HG02623 (cell line): ENCODE measurements at regions not wholly inside any gene's neighbourhood (a gene's known extent, or its start where the extent isn't known, plus 50 kb on each side); places are given as distances from the start of the nearest gene placed in this dataset.

Experiments
- ATAC-seq: cut with Tn5 transposase; IDR thresholded peaks from one replicate; pipeline ENCODE4 v1.9.1; 2021; ENCODE audit warnings: moderate library complexity; ENCODE audit not compliant: unreplicated experiment

- ATAC-seq = no peak
Observed at GRCh38 chr4:24172406-24172805, 282.6 kb upstream of the PPARGC1A start.

DNA sequence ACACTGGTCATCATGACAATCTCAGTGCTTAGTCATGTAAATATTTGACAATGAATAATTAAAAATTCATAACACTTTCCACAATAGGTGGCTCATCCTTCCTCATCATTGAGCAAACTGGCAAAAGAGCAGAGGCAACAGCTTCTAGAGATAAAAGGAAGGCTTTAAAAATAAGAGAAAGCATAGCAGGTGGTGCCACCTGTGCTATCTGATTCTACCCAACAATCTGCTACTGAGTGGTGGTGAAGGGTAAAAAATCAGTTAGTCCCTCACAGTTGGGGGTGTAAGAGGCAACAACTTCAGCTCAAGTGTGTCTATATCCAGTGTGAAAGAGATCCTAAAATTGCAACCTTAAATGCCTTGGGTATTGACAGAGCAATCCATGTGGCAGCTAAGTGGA, 280.1 kb upstream of the PPARGC1A start:
- ATAC-seq = no peak

DNA sequence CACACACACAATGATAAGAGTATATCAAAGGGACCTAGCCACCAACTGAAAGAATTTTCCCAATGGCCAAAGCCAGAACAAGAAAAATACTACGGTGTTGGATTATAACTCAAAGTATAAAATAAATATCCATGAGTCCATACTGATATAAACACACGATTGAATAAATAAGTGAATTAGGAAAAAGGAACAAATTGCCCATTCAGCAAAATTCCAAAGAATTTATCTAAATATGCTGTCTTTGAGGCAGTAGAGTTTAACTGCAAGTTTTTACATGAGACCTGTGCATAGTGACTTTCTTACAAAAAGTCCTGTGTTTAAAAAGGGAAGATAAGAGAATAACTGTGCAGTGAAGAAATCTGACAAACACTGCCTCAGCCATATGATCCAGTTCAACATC, 278.8 kb upstream of the PPARGC1A start:
- ATAC-seq = no peak

DNA sequence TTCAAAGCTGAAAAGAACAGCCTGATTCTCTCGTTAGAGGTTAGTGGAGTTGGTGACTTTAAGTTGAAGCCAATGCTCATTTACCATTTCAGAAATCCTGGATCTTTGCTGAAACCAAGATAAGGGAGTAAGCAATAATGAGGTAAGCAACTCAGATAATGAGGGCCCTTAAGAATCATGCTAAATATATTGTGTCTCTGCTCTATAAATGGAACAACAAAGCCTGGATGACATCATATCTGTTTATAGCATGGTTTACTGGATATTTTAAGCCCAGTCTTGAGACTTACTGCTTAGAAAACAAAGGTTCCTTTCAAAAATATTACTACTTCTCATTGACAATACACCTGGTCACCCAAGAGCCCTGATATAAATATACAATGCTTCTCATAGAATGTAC, 276.7 kb upstream of the PPARGC1A start:
- no peak for ATAC-seq

- no peak for ATAC-seq
Observed at GRCh38 chr4:24164797-24165196, 274.9 kb upstream of the PPARGC1A start.

DNA sequence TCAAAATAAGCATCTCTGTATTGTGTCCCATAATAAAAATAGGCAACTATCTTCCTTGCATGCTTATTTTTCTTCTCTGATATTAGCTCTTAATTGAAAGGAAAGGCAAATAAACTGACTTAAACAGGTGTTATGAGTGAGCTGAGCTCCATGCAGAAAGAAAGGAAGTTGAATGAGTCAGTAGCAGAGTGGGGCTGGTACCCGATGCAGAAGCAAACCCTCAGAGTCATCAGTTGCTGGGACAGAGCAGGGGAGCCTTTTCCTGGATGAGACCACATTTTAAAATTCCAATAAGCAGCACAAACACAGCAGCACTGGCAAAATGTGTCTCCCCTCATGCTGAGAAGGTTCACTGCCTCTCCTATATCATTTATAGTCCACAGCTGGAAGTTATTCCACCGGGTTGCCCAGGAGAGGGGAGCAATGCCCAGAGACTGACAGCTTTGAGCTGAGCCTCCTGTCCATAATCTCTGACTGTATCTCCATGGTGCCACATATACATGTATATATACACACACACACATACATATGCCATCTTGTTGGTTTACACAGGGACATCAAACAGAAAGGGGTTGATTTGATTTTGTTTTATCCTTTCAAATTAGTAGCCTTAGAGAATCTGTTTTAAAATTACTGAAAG, 274.3 kb upstream of the PPARGC1A start:
- ATAC-seq = no peak

DNA sequence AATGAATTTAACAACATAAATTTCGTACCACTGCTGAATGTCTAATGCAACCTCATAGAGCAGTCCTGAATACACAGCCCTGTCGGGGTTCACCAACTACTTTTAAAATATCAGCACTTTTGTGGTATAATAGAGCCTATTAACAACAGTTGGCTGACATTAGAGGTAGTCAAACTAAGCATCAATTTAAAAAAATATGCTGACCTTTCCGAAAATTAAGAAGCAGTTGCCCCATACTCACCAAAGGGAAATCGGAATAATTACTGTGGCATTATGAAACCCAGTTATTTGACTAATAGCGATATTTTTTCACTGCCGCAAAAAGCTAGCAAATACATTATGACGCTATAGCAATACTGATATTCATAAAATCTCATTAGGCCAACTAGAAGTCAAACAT, 273.5 kb upstream of the PPARGC1A start:
- no peak for ATAC-seq

- ATAC-seq = no peak
Observed at GRCh38 chr4:24160358-24160757, 270.5 kb upstream of the PPARGC1A start.

GRCh38 chr4:24158031-24158430, 268.2 kb upstream of the PPARGC1A start:
- no peak for ATAC-seq

- ATAC-seq = no peak
Observed at GRCh38 chr4:24150034-24150433, 260.2 kb upstream of the PPARGC1A start.

GRCh38 chr4:24146127-24146526, 256.3 kb upstream of the PPARGC1A start:
- ATAC-seq = no peak

DNA sequence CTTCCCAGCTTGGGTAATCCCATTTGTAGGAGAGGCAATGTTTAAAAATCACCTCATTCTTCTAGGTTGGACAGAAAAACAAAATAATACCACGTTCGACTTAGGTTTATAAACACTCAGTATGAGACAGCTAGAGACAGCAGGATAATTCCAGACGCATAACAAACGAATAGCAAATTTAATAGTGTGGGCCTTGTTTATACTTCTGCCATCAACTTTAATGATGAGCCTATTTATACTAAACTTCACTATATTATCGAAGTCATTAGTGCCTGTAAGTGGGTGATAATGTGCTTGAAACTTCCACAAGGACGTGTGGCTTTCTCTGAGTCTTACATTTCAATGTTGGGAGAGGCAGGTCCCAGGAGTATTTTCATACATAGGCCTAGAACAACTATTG, 255.7 kb upstream of the PPARGC1A start:
- ATAC-seq = no peak

- ATAC-seq = no peak
Observed at GRCh38 chr4:24144381-24144780, 254.5 kb upstream of the PPARGC1A start.

DNA sequence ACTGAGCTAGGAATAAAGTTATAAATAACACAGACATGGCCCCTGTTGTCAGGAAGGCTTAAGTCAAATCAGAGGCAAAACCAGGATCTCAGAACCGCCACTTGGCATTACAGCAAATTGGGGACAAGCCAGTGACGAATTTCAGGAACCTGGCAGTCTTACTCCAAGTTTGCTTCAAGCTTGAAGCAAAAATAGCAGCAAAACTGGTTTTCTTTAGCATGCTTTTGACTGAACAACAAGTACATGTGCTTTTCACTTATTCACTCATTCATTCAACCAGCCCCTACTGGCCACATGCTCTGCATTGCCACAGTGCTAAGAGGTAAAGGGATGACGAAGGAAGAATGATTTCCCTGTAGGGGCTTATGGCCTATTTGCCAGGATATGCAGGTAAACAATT, 253.9 kb upstream of the PPARGC1A start:
- no peak for ATAC-seq

- ATAC-seq = no peak
Observed at GRCh38 chr4:24141836-24142235, 252.0 kb upstream of the PPARGC1A start.

DNA sequence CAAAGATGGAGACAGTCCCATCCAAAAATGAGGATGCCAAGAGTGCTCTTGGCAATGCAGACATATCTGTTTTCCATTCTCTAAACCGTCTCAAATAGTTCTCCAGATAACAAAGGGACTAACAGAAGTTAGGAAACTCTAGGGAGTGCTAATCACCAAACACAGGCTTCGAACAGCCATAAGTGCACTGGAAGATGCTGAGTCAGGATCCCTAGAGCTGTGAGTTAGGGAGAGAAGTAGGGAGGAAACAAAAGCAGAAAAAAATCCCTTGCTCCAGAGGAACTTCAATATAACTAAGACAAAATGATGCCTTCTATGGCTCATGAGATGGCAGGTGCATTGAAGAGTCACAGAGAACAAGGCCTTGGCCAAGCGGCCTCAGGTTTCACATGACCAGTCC, 251.0 kb upstream of the PPARGC1A start:
- ATAC-seq = no peak

GRCh38 chr4:24137671-24138601, 248.1 kb upstream of the PPARGC1A start:
- no peak for ATAC-seq

- ATAC-seq = no peak
Observed at GRCh38 chr4:24131954-24132673, 242.3 kb upstream of the PPARGC1A start.

DNA sequence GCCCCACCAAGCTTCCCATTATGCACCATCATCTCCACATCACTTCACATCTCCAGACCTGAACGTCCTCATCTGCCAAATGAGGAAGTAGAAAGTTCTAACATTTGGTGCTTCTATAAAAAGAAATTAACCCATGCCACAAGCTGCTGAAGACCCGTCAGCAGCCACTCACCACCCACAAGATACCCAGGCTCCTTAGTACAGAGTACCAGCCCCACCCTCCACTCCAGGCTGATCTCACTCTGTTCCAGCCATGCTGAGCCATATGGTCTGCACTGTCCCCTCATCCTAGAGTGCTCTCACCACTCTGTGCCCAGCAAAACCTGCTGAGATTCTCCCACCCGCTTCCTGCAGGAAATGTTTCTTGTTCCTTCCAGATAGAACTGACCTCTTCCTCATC, 240.8 kb upstream of the PPARGC1A start:
- ATAC-seq = no peak

- no peak for ATAC-seq
Observed at GRCh38 chr4:24126776-24127175, 236.9 kb upstream of the PPARGC1A start.

- ATAC-seq = no peak
Observed at GRCh38 chr4:24121395-24122175, 231.7 kb upstream of the PPARGC1A start.
